Loucy (cell line): ENCODE measurements at regions not wholly inside any gene's neighbourhood (a gene's known extent, or its start where the extent isn't known, plus 50 kb on each side); places are given as distances from the start of the nearest gene placed in this dataset.

Source experiments
- CTCF ChIP-seq: fragments of 200-600 bp; sonication (generic); conservative IDR thresholded peaks from 2 replicates; pipeline ENCODE4 v1.5.1; 2014; ENCODE audit warnings: mild to moderate bottlenecking, antibody characterized with exemption, low read length
- EZH2phosphoT487 ChIP-seq: fragments of 200-600 bp; IDR thresholded peaks from 2 replicates; pipeline ENCODE4 v1.6.1; 2018; ENCODE audit warnings: antibody characterized with exemption, mild to moderate bottlenecking, moderate library complexity, borderline replicate concordance

DNA sequence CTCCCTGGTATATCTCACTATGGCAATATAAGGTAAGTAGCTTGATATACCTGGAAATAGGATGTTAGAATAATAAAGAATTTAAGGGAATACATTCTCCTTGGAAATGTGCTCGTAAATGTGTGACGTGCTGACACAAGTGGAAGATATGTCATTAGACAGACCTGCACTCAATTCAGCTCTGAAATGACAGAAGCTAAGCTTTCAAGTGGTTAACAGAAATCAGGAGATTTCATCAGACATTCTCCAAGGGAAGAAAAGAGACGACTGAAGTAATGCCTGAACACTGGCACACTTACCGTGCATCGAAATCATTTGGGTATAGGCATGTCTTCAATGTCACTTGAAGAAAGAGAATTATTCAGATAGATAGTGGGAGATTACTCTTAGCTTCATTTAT lies 933.3 kb upstream of the CTNND2 start:
- TF ChIP-seq CTCF = no peak
- TF ChIP-seq EZH2phosphoT487 = no peak
